Prostate gland (tissue), 2 donors: ENCODE measurements at regions not wholly inside any gene's neighbourhood (a gene's known extent, or its start where the extent isn't known, plus 50 kb on each side); places are given as distances from the start of the nearest gene placed in this dataset.
"Not testable (repeated sequence)": the region's sequence is repeated elsewhere in the genome, so short reads cannot be mapped to it uniquely, and the experiment has no call there.

Experiments
- DNase-seq: peaks from one replicate; pipeline ENCODE4 v3.0.0-alpha.2; 2019; ENCODE audit warnings: low spot score
- H3K27ac ChIP-seq, 2 donors: fragments of 200-600 bp; sonication (generic); 2 replicates each; pipeline ENCODE4 v1.5.1; 2017 to 2019
- H3K27me3 ChIP-seq: fragments of 200-600 bp; sonication (generic); replicated peaks from 2 replicates; pipeline ENCODE4 v1.5.1; 2019; ENCODE audit not compliant: insufficient read depth
- H3K36me3 ChIP-seq, 2 donors: fragments of 200-600 bp; sonication (generic); 1 replicate in 1 of 2; 2 replicates in 1 of 2; pipeline versions ENCODE4 v1.5.1 to v1.8.1; 2017 to 2019
- H3K4me1 ChIP-seq: fragments of 200-600 bp; sonication (generic); replicated peaks from 2 replicates; pipeline ENCODE4 v1.5.1; 2019
- H3K4me3 ChIP-seq, 2 donors: fragments of 200-600 bp; sonication (generic); 2 replicates each; pipeline ENCODE4 v1.5.1; 2017 to 2019
- H3K9me3 ChIP-seq: fragments of 200-600 bp; sonication (generic); 2 replicates; pipeline ENCODE4 v1.5.1; 2017
- CTCF ChIP-seq, 4 experiments: fragments of 200-600 bp in 2 of 4; fragments of 450-650 bp in 2 of 4; sonication (generic) in 2 of 4; IDR thresholded peaks; 1 replicate in 3 of 4; 2 replicates in 1 of 4; pipeline ENCODE4 v1.5.1; 2016 to 2019; ENCODE audit warnings: antibody characterized with exemption in 4 of 4, mild to moderate bottlenecking in 2 of 4, moderate library complexity in 2 of 4
- POLR2A ChIP-seq: fragments of 450-650 bp; IDR thresholded peaks from one replicate; pipeline ENCODE4 v1.6.1; 2016; ENCODE audit warnings: antibody characterized with exemption, mild to moderate bottlenecking
- POLR2AphosphoS5 ChIP-seq: sonication (generic); formaldehyde crosslinking; IDR thresholded peaks from one replicate; pipeline ENCODE4 v1.6.1; 2017; ENCODE audit warnings: antibody characterized with exemption
- WGBS: methylation state at CpG from one replicate; pipeline ENCODE4 v1.1.5; 2018; 5-methylcytosine and 5-hydroxymethylcytosine counted together
- intact Hi-C: fragments of 100-400 bp; cut with DNase I; formaldehyde crosslinking; loops from one replicate; pipeline ENCODE4 v1.14.2; 2022

- no peaks in the 10 kb centered on the region for H3K4me1 ChIP-seq
- no peak overlapping the region for H3K4me3 ChIP-seq
- no peaks in the 10 kb centered on the region for H3K36me3 ChIP-seq
- TF ChIP-seq POLR2AphosphoS5, result no peak
- TF ChIP-seq CTCF (IDR thresholded peaks at IDR 0.05), result no peak
- no peak for TF ChIP-seq POLR2A
- H3K27me3 ChIP-seq, result no peaks in the 10 kb centered on the region
- H3K27ac ChIP-seq, result peak overlapping the region in 1 of 2 donors; percentile 18
- H3K9me3 ChIP-seq, result no peaks in the 10 kb centered on the region
- no peak for DNase-seq
- intact Hi-C loops, result no loop called here
Observed at GRCh38 chr5:96294884-96295202, 138.2 kb downstream of the PCSK1 start.

GRCh38 chr5:96293966-96294883 lies 138.8 kb downstream of the PCSK1 start:
- Histone ChIP-seq H3K9me3 (no peaks in the 10 kb centered on the region), H3K4me3 (no peak overlapping the region), H3K27me3 (no peaks in the 10 kb centered on the region), H3K4me1 (no peaks in the 10 kb centered on the region), H3K27ac (peak overlapping the region; percentile 18 to 36), H3K36me3 (no peaks in the 10 kb centered on the region)
- peak in 1 of 4 experiments; percentile 6 for TF ChIP-seq CTCF (IDR thresholded peaks at IDR 0.05)
- TF ChIP-seq POLR2A, result no peak
- intact Hi-C loops, result no loop called here
- no peak for DNase-seq
- WGBS, result 61% methylated on average over 2 of the region's 2 CpGs

GRCh38 chr5:96292582-96293247 lies 140.3 kb downstream of the PCSK1 start:
- Histone ChIP-seq H3K4me1 (no peaks in the 10 kb centered on the region), H3K36me3 (no peaks in the 10 kb centered on the region), H3K27me3 (no peaks in the 10 kb centered on the region), H3K4me3 (no peak overlapping the region), H3K9me3 (no peaks in the 10 kb centered on the region), H3K27ac (peak overlapping the region in 1 of 2 donors; percentile 18)
- TF ChIP-seq POLR2A (no peak), POLR2AphosphoS5 (no peak), CTCF (IDR thresholded peaks at IDR 0.05) (no peak)
- WGBS, result 74% methylated on average over 8 of the region's 8 CpGs
- intact Hi-C loops, result no loop called here
- no peak for DNase-seq

GRCh38 chr5:96289287-96289686 lies 143.8 kb downstream of the PCSK1 start:
- H3K36me3 ChIP-seq, H3K27ac ChIP-seq, intact Hi-C loops, H3K4me1 ChIP-seq, DNase-seq, H3K27me3 ChIP-seq, H3K4me3 ChIP-seq, H3K9me3 ChIP-seq: not testable (repeated sequence)
- WGBS, result 86% methylated on average over 5 of the region's 5 CpGs

- 76% methylated on average over 1 of the region's 1 CpG for WGBS
Observed at GRCh38 chr5:96288845-96289185, 144.2 kb downstream of the PCSK1 start.

More at GRCh38 chr5:96288845-96289185, 144.2 kb downstream of the PCSK1 start:
- no peaks in the 10 kb centered on the region for H3K9me3 ChIP-seq
- DNase-seq, result no peak
- no peaks in the 10 kb centered on the region for H3K27me3 ChIP-seq
- no peak for TF ChIP-seq POLR2A
- no peak for TF ChIP-seq POLR2AphosphoS5
- no peak for TF ChIP-seq CTCF (IDR thresholded peaks at IDR 0.05)
- peaks cover 5% of the 10 kb centered on the region for H3K4me1 ChIP-seq
- no peak overlapping the region for H3K4me3 ChIP-seq
- intact Hi-C loops, result no loop called here
- no peaks in the 10 kb centered on the region for H3K36me3 ChIP-seq
- H3K27ac ChIP-seq, result no peak overlapping the region
